Esophagus squamous epithelium (tissue), 4 donors: ENCODE measurements at regions not wholly inside any gene's neighbourhood (a gene's known extent, or its start where the extent isn't known, plus 50 kb on each side); places are given as distances from the start of the nearest gene placed in this dataset.
"Not testable (repeated sequence)": the region's sequence is repeated elsewhere in the genome, so short reads cannot be mapped to it uniquely, and the experiment has no call there.

Experiments
- POLR2A ChIP-seq, 4 donors: fragments of 450-650 bp; IDR thresholded peaks; one replicate each; pipeline ENCODE4 v1.6.1; 2017; ENCODE audit warnings: antibody characterized with exemption in 4 of 4, mild to moderate bottlenecking in 4 of 4, moderate library complexity in 3 of 4
- TF ChIP-seq, protein P1 (sequence below), 6 experiments: fragments of 450-650 bp in 4 of 6; fragments of 200-600 bp in 2 of 6; sonication (generic) in 2 of 6; IDR thresholded peaks; one replicate each; pipeline ENCODE4 v1.5.1; 2016 to 2019; ENCODE audit warnings: antibody characterized with exemption in 6 of 6, mild to moderate bottlenecking in 4 of 6, moderate library complexity in 4 of 6

DNA sequence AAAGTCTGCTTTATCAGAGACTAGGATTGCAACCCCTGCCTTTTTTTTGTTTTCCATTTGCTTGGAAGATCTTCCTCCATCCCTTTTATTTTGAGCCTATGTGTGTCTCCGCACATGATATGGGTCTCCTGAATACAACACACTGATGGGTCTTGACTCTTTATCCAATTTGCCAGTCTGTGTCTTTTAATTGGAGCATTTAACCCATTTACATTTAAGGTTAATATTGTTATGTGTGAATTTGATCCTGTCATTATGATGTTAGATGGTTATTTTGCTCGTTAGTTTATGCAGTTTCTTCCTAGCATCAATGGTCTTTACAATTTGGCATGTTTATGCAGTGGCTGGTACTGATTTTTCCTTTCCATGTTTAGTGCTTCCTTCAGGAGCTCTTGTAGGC is 84.0 kb upstream of the B3GAT1 start:
- TF ChIP-seq POLR2A (IDR thresholded peaks at IDR 0.05): not testable (repeated sequence)
- TF ChIP-seq, protein P1, sequence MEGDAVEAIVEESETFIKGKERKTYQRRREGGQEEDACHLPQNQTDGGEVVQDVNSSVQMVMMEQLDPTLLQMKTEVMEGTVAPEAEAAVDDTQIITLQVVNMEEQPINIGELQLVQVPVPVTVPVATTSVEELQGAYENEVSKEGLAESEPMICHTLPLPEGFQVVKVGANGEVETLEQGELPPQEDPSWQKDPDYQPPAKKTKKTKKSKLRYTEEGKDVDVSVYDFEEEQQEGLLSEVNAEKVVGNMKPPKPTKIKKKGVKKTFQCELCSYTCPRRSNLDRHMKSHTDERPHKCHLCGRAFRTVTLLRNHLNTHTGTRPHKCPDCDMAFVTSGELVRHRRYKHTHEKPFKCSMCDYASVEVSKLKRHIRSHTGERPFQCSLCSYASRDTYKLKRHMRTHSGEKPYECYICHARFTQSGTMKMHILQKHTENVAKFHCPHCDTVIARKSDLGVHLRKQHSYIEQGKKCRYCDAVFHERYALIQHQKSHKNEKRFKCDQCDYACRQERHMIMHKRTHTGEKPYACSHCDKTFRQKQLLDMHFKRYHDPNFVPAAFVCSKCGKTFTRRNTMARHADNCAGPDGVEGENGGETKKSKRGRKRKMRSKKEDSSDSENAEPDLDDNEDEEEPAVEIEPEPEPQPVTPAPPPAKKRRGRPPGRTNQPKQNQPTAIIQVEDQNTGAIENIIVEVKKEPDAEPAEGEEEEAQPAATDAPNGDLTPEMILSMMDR (IDR thresholded peaks at IDR 0.05): not testable (repeated sequence)
